Astrocyte (in vitro differentiated cells and primary cell): ENCODE measurements at regions not wholly inside any gene's neighbourhood (a gene's known extent, or its start where the extent isn't known, plus 50 kb on each side); places are given as distances from the start of the nearest gene placed in this dataset.

Experiments used
- DNase-seq: peaks from one replicate; pipeline ENCODE4 v3.0.0-alpha.2; 2010; ENCODE audit warnings: low read depth
- FAIRE-seq: peaks from 2 replicates; lab custom pipeline; 2011; peaks lifted over from hg19 to GRCh38; lab: Jason Lieb, UNC
- H2AFZ ChIP-seq: 2 replicates; pipeline ENCODE4 v1.6.0; 2012; ENCODE audit warnings: low read depth, low read length, inconsistent platforms
- H3K27ac ChIP-seq: 2 replicates; pipeline ENCODE4 v1.5.1; 2011; ENCODE audit warnings: low read depth, low read length, inconsistent platforms
- H3K27me3 ChIP-seq: 2 replicates; pipeline ENCODE4 v1.6.0; 2011; ENCODE audit warnings: low read length, inconsistent platforms; ENCODE audit not compliant: insufficient read depth
- H3K36me3 ChIP-seq: 2 replicates; pipeline ENCODE4 v1.5.1; 2011; ENCODE audit warnings: low read length, inconsistent platforms; ENCODE audit not compliant: insufficient read depth
- H3K4me1 ChIP-seq: 2 replicates; pipeline ENCODE4 v1.5.1; 2011; ENCODE audit warnings: low read length, inconsistent platforms; ENCODE audit not compliant: insufficient read depth
- H3K4me2 ChIP-seq: 2 replicates; pipeline ENCODE4 v1.6.0; 2012; ENCODE audit warnings: low read length, inconsistent platforms
- H3K4me3 ChIP-seq: 2 replicates; pipeline ENCODE4 v1.5.1; 2011; ENCODE audit warnings: low read depth, mild to moderate bottlenecking, low read length, inconsistent platforms; ENCODE audit not compliant: insufficient read depth
- H3K79me2 ChIP-seq: 2 replicates; pipeline ENCODE4 v1.6.0; 2012; ENCODE audit warnings: mild to moderate bottlenecking, low read length, inconsistent platforms; ENCODE audit not compliant: insufficient read depth
- H3K9ac ChIP-seq: 2 replicates; pipeline ENCODE4 v1.6.0; 2012; ENCODE audit warnings: mild to moderate bottlenecking, low read length, inconsistent platforms
- H3K9me3 ChIP-seq: 2 replicates; pipeline ENCODE4 v1.5.1; 2012; ENCODE audit warnings: low read depth, mild to moderate bottlenecking, low read length, inconsistent platforms; ENCODE audit not compliant: insufficient read depth
- H4K20me1 ChIP-seq: 2 replicates; pipeline ENCODE4 v1.6.0; 2012; ENCODE audit warnings: low read length, inconsistent platforms; ENCODE audit not compliant: insufficient read depth
- H3K27ac Mint-ChIP-seq: one replicate; pipeline ENCODE4 v1.8.0; 2021; ENCODE audit warnings: mild to moderate bottlenecking, mixed read lengths; ENCODE audit not compliant: unreplicated experiment
- H3K27me3 Mint-ChIP-seq: one replicate; pipeline ENCODE4 v1.8.0; 2021; ENCODE audit warnings: low read depth, mixed read lengths; ENCODE audit not compliant: unreplicated experiment
- H3K36me3 Mint-ChIP-seq: one replicate; pipeline ENCODE4 v1.8.0; 2021; ENCODE audit warnings: low read depth, mixed read lengths; ENCODE audit not compliant: unreplicated experiment
- H3K4me1 Mint-ChIP-seq: one replicate; pipeline ENCODE4 v1.8.0; 2021; ENCODE audit warnings: low read depth, mixed read lengths; ENCODE audit not compliant: unreplicated experiment
- H3K4me3 Mint-ChIP-seq: one replicate; pipeline ENCODE4 v1.8.0; 2021; ENCODE audit warnings: mild to moderate bottlenecking, moderate library complexity, mixed read lengths; ENCODE audit not compliant: unreplicated experiment
- H3K9me3 Mint-ChIP-seq: one replicate; pipeline ENCODE4 v1.8.0; 2021; ENCODE audit warnings: mild to moderate bottlenecking, mixed read lengths; ENCODE audit not compliant: unreplicated experiment
- EZH2 ChIP-seq: IDR thresholded peaks from 2 replicates; pipeline ENCODE4 v1.6.1; 2012; ENCODE audit warnings: mild to moderate bottlenecking, low read length, inconsistent platforms; ENCODE audit not compliant: insufficient read depth
- TF ChIP-seq, protein P1 (sequence below): IDR thresholded peaks from 2 replicates; pipeline ENCODE4 v1.5.1; 2011; ENCODE audit warnings: low read depth, mild to moderate bottlenecking, inconsistent platforms, low read length, moderate library complexity; ENCODE audit not compliant: insufficient read depth

DNA sequence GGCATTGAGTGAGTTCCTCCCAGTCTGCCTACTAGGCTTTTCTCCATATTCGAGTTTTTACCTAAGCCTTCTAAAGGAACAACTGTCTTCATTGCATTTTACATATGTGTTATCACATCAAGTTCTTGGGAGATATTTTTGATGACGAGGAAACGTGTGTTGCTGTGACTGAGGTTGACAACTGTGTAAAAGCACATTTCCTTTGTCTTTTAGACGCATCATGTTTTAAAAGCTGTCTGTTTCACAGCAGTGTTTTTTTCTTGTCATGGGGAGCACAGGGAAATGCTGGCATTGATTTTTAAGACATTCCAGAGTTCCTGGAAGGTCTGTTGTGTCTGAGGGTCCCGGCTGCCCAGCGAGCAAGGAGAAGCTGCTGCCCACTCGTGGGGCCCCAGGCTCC lies 381.8 kb downstream of the DCDC2C start:
- no peaks in the 10 kb centered on the region for H3K79me2 ChIP-seq
- TF ChIP-seq, protein P1, sequence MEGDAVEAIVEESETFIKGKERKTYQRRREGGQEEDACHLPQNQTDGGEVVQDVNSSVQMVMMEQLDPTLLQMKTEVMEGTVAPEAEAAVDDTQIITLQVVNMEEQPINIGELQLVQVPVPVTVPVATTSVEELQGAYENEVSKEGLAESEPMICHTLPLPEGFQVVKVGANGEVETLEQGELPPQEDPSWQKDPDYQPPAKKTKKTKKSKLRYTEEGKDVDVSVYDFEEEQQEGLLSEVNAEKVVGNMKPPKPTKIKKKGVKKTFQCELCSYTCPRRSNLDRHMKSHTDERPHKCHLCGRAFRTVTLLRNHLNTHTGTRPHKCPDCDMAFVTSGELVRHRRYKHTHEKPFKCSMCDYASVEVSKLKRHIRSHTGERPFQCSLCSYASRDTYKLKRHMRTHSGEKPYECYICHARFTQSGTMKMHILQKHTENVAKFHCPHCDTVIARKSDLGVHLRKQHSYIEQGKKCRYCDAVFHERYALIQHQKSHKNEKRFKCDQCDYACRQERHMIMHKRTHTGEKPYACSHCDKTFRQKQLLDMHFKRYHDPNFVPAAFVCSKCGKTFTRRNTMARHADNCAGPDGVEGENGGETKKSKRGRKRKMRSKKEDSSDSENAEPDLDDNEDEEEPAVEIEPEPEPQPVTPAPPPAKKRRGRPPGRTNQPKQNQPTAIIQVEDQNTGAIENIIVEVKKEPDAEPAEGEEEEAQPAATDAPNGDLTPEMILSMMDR = no peak
- TF ChIP-seq EZH2 = no peak
- H3K9me3 Mint-ChIP-seq = peaks cover 9% of the 10 kb centered on the region
- H3K9me3 ChIP-seq = peaks cover 9% of the 10 kb centered on the region
- FAIRE-seq (no peak), DNase-seq (no peak)
- H3K27me3 Mint-ChIP-seq = peaks cover 2% of the 10 kb centered on the region
- H3K4me1 ChIP-seq = no peaks in the 10 kb centered on the region
- no peaks in the 10 kb centered on the region for H3K36me3 Mint-ChIP-seq
- H3K9ac ChIP-seq = no peak overlapping the region
- no peak overlapping the region for H3K4me2 ChIP-seq
- no peaks in the 10 kb centered on the region for H3K27me3 ChIP-seq
- H3K4me1 Mint-ChIP-seq = no peaks in the 10 kb centered on the region
- no peaks in the 10 kb centered on the region for H4K20me1 ChIP-seq
- no peak overlapping the region for H3K4me3 ChIP-seq
- no peak overlapping the region for H3K27ac Mint-ChIP-seq
- H2AFZ ChIP-seq = no peak overlapping the region
- H3K36me3 ChIP-seq = no peaks in the 10 kb centered on the region
- no peak overlapping the region for H3K4me3 Mint-ChIP-seq
- H3K27ac ChIP-seq = no peak overlapping the region

- Mint-ChIP-seq H3K4me1 (no peaks in the 10 kb centered on the region), H3K9me3 (peaks cover 11% of the 10 kb centered on the region), H3K36me3 (no peaks in the 10 kb centered on the region), H3K27ac (no peak overlapping the region), H3K4me3 (no peak overlapping the region), H3K27me3 (peaks cover 4% of the 10 kb centered on the region)
- no peaks in the 10 kb centered on the region for H3K36me3 ChIP-seq
- H3K27me3 ChIP-seq = no peaks in the 10 kb centered on the region
- H3K79me2 ChIP-seq = no peaks in the 10 kb centered on the region
- FAIRE-seq (no peak), DNase-seq (no peak)
- no peak overlapping the region for H2AFZ ChIP-seq
- no peaks in the 10 kb centered on the region for H3K4me1 ChIP-seq
- H3K9ac ChIP-seq = no peak overlapping the region
- H4K20me1 ChIP-seq = no peaks in the 10 kb centered on the region
- no peak overlapping the region for H3K27ac ChIP-seq
- TF ChIP-seq EZH2 = no peak
- TF ChIP-seq, protein P1 = no peak
- peaks cover 5% of the 10 kb centered on the region for H3K9me3 ChIP-seq
- no peak overlapping the region for H3K4me2 ChIP-seq
- no peak overlapping the region for H3K4me3 ChIP-seq
Observed at GRCh38 chr2:4090668-4091630, 387.6 kb downstream of the DCDC2C start.

GRCh38 chr2:4091869-4092268 lies 388.5 kb downstream of the DCDC2C start:
- H3K4me1 Mint-ChIP-seq = no peaks in the 10 kb centered on the region
- Histone ChIP-seq H3K27ac (no peak overlapping the region), H3K36me3 (no peaks in the 10 kb centered on the region), H2AFZ (no peak overlapping the region), H3K4me3 (no peak overlapping the region), H3K79me2 (no peaks in the 10 kb centered on the region), H3K9ac (no peak overlapping the region), H3K27me3 (no peaks in the 10 kb centered on the region), H3K4me1 (no peaks in the 10 kb centered on the region), H4K20me1 (no peaks in the 10 kb centered on the region), H3K4me2 (no peak overlapping the region), H3K9me3 (peaks cover 5% of the 10 kb centered on the region)
- no peak for FAIRE-seq
- peaks cover 4% of the 10 kb centered on the region for H3K27me3 Mint-ChIP-seq
- H3K36me3 Mint-ChIP-seq = no peaks in the 10 kb centered on the region
- H3K27ac Mint-ChIP-seq = no peak overlapping the region
- no peak for TF ChIP-seq EZH2
- TF ChIP-seq, protein P1 = no peak
- peaks cover 13% of the 10 kb centered on the region for H3K9me3 Mint-ChIP-seq
- no peak overlapping the region for H3K4me3 Mint-ChIP-seq
- DNase-seq = no peak
